ENCODE measurements at regions not wholly inside any gene's neighbourhood (a gene's known extent, or its start where the extent isn't known, plus 50 kb on each side); places are given as distances from the start of the nearest gene placed in this dataset.

DNA sequence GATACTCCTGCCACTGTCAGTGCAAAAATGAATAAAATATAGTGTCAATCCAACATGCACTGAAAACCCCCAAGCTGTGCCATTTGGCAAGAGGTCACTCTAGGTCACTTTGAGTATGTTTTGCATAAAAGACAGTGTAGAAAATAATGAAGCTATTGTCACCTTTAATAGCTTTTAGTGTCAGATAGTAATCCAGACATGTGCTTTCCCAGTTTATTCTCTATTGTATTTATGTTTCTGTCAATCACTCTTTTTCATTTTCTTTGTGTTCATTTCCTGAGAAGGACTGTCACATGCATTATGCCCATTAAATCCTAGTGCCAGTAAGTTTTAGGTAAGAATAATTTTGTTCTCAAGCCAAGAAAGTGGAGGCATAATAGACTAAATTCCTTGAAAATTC is 1073.9 kb upstream of the CDH2 start (continued):
- TF ChIP-seq JUND (IDR thresholded peaks at IDR 0.05; ENCODE audit: low read length) (no peak), EZH2 (IDR thresholded peaks at IDR 0.05; ENCODE audit: low read depth, low read length, severe bottlenecking) (no peak), CTBP2 (IDR thresholded peaks at IDR 0.05; ENCODE audit: borderline replicate concordance, insufficient read depth, insufficient read length, low read length) (no peak), TEAD4 (IDR thresholded peaks at IDR 0.05; ENCODE audit: low read depth, low read length) (no peak), BCL11A (IDR thresholded peaks at IDR 0.05; ENCODE audit: low read depth in 2 of 2, low read length in 2 of 2) (no peak)
